ENCODE measurements at regions not wholly inside any gene's neighbourhood (a gene's known extent, or its start where the extent isn't known, plus 50 kb on each side); places are given as distances from the start of the nearest gene placed in this dataset.

DNA sequence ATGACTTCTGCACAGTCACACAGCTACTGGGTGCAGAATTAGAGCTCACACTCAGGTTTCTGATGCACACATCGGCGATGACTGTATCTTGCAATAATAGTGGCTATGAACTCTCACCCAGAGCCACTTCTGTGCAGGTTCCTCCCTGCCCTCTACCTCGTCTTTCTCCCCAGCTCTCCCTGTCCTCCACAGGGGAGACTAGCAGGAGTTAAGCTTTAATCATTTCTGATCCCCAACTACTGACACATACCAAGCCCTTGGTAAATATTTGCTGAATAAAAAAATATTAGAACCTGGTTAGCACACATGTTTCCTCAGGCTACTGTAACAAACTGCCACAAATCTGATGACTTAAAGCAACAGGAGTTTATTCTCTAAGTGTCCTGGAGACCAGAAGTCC is 222.7 kb upstream of the FOXA2 start:
- Histone ChIP-seq H3K27ac (ENCODE audit: insufficient read length, low read depth, low read length) (no peak overlapping the region), H2BK15ac (ENCODE audit: low read depth, low read length) (no peak overlapping the region), H2BK120ac (ENCODE audit: low read depth, low read length, poor library complexity, severe bottlenecking) (no peak overlapping the region), H3K56ac (ENCODE audit: insufficient read length, low read depth, low read length) (no peak overlapping the region), H3K23me2 (ENCODE audit: insufficient read length, low read depth, low read length, poor library complexity, severe bottlenecking) (no peaks in the 10 kb centered on the region), H2BK5ac (ENCODE audit: insufficient read length, low read length) (no peak overlapping the region), H4K91ac (ENCODE audit: insufficient read length, low read depth, low read length) (no peak overlapping the region), H2AFZ (ENCODE audit: low read length) (no peak overlapping the region), H3K79me2 (ENCODE audit: insufficient read depth, low read length) (no peaks in the 10 kb centered on the region), H3T11ph (ENCODE audit: low read length) (no peak overlapping the region), H3K14ac (ENCODE audit: insufficient read depth, low read length) (no peak overlapping the region), H3K4me1 (ENCODE audit: insufficient read depth, low read length) (no peaks in the 10 kb centered on the region), H3K23ac (ENCODE audit: insufficient read length, low read depth, low read length) (no peak overlapping the region), H2BK12ac (ENCODE audit: insufficient read length, low read depth, low read length) (no peak overlapping the region), H3K4ac (ENCODE audit: low read depth, low read length) (no peak overlapping the region), H3K9me3 (ENCODE audit: control insufficient read depth, low read depth, low read length) (no peaks in the 10 kb centered on the region), H3K18ac (ENCODE audit: insufficient read length, low read depth, low read length) (no peak overlapping the region), H3K27me3 (ENCODE audit: insufficient read depth, low read length) (no peaks in the 10 kb centered on the region), H4K8ac (replicated peaks; ENCODE audit: insufficient read length, low read depth, low read length) (no peak overlapping the region), H3K9ac (ENCODE audit: extremely low read depth, insufficient read length, low read length) (no peak overlapping the region), H2BK20ac (ENCODE audit: low read depth, low read length, poor library complexity, severe bottlenecking) (no peak overlapping the region), H3K4me2 (ENCODE audit: insufficient read depth, insufficient read length, low read length) (no peak overlapping the region), H4K20me1 (ENCODE audit: control insufficient read depth, insufficient read depth, insufficient read length) (no peaks in the 10 kb centered on the region), H4K5ac (ENCODE audit: insufficient read length, low read depth, low read length) (no peak overlapping the region), H3K79me1 (ENCODE audit: insufficient read depth, low read depth, low read length, poor library complexity, severe bottlenecking) (no peaks in the 10 kb centered on the region), H2AK5ac (ENCODE audit: insufficient read length, low read length) (no peak overlapping the region)
- peaks cover 12 to 20% of the 10 kb centered on the region in 2 experiments for H3K4me1 Mint-ChIP-seq
- TF ChIP-seq, protein P1, sequence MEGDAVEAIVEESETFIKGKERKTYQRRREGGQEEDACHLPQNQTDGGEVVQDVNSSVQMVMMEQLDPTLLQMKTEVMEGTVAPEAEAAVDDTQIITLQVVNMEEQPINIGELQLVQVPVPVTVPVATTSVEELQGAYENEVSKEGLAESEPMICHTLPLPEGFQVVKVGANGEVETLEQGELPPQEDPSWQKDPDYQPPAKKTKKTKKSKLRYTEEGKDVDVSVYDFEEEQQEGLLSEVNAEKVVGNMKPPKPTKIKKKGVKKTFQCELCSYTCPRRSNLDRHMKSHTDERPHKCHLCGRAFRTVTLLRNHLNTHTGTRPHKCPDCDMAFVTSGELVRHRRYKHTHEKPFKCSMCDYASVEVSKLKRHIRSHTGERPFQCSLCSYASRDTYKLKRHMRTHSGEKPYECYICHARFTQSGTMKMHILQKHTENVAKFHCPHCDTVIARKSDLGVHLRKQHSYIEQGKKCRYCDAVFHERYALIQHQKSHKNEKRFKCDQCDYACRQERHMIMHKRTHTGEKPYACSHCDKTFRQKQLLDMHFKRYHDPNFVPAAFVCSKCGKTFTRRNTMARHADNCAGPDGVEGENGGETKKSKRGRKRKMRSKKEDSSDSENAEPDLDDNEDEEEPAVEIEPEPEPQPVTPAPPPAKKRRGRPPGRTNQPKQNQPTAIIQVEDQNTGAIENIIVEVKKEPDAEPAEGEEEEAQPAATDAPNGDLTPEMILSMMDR (conservative IDR thresholded peaks at IDR 0.05), result no peak
- H3K4me3 Mint-ChIP-seq, result no peak overlapping the region
- H3K27me3 Mint-ChIP-seq (ENCODE audit: low read depth), result peaks cover 9% of the 10 kb centered on the region
- no peak overlapping the region for H3K27ac Mint-ChIP-seq
- no CpG with 5 or more reads among the region's 3 CpGs for WGBS (ENCODE audit: extremely low coverage, insufficient read length, low lambda C conversion rate)
- H3K9me3 Mint-ChIP-seq, result peaks cover 2% of the 10 kb centered on the region in 2 experiments; a peak in 1 of 5 replicates
- DNase-seq, result no peak
- H3K36me3 Mint-ChIP-seq (ENCODE audit: insufficient read depth in 1 of 3, low read depth in 3 of 3), result no peaks in the 10 kb centered on the region
